GM12878 (cell line): ENCODE measurements at regions not wholly inside any gene's neighbourhood (a gene's known extent, or its start where the extent isn't known, plus 50 kb on each side); places are given as distances from the start of the nearest gene placed in this dataset.

Experiments used
- ATAC-seq: fragments of 200-7000 bp; cut with Tn5 transposase; 3 replicates; pipeline ENCODE4 v1.9.1; 2020; ENCODE audit warnings: mild to moderate bottlenecking, moderate library complexity
- BruUV-seq: library from RNA; stranded (reverse); fragments of 400-500 nt; replicated peaks from 2 replicates; lab custom pipeline; 2021; lab: Mats Ljungman, UMichigan
- CTCF ChIA-PET: fragments of 300-600 bp; sonication (Branson Sonifier 250); formaldehyde crosslinking; extraction: SDS; loops from one replicate; lab custom pipeline; 2021; ENCODE audit warnings: inconsistent platforms; lab: Yijun Ruan, JAX
- POLR2A ChIA-PET: fragments of 350-600 bp; formaldehyde crosslinking; extraction: SDS; loops from one replicate; lab custom pipeline; 2021; ENCODE audit warnings: inconsistent platforms; lab: Charles Lee
- RAD21 ChIA-PET: fragments of 300-600 bp; sonication (Branson Sonifier 250); formaldehyde crosslinking; loops from one replicate; lab custom pipeline; 2023; ENCODE audit warnings: antibody characterized with exemption; ENCODE audit not compliant: unreplicated experiment; lab: Charles Lee
- SMC1A ChIA-PET: fragments of 300-600 bp; sonication (Branson Sonifier 250); formaldehyde crosslinking; loops from one replicate; lab custom pipeline; 2023; ENCODE audit not compliant: unreplicated experiment, uncharacterized antibody; lab: Charles Lee
- DNase-seq: peaks from one replicate; pipeline ENCODE4 v3.0.0-alpha.2; 2011; ENCODE audit warnings: low read depth, low spot score
- FAIRE-seq: peaks from 3 replicates; lab custom pipeline; 2011; peaks lifted over from hg19 to GRCh38; lab: Jason Lieb, UNC
- H2AFZ ChIP-seq: 2 replicates; pipeline ENCODE4 v1.6.0; 2011; ENCODE audit warnings: low read depth, low read length, control low read depth; ENCODE audit not compliant: control insufficient read depth
- H3K27ac ChIP-seq: 2 replicates; pipeline ENCODE4 v1.5.1; 2011; ENCODE audit warnings: control low read depth; ENCODE audit not compliant: control insufficient read depth, insufficient read depth
- H3K27me3 ChIP-seq, 2 experiments: replicated peaks in 1 of 2; 2 replicates each; pipeline versions ENCODE4 v1.6.0 to v1.6.1; 2011; ENCODE audit warnings: low read length in 1 of 2; ENCODE audit not compliant: control insufficient read depth in 2 of 2, insufficient read depth in 2 of 2
- H3K36me3 ChIP-seq, 2 experiments: 2 replicates each; pipeline ENCODE4 v1.5.1; 2011; ENCODE audit warnings: low read length in 1 of 2; ENCODE audit not compliant: control insufficient read depth in 2 of 2, insufficient read depth in 2 of 2
- H3K4me1 ChIP-seq: 2 replicates; pipeline ENCODE4 v1.6.1; 2011; ENCODE audit warnings: mild to moderate bottlenecking, low read length, moderate library complexity, mixed read lengths; ENCODE audit not compliant: control insufficient read depth, insufficient read depth
- H3K4me2 ChIP-seq: 2 replicates; pipeline ENCODE4 v1.6.0; 2011; ENCODE audit warnings: control low read depth; ENCODE audit not compliant: control insufficient read depth, insufficient read depth
- H3K4me3 ChIP-seq: fragments of 200-600 bp; sonication (generic); 2 replicates; pipeline ENCODE4 v1.5.1; 2016
- H3K79me2 ChIP-seq: 2 replicates; pipeline ENCODE4 v1.6.0; 2011; ENCODE audit warnings: low read length; ENCODE audit not compliant: control insufficient read depth, insufficient read depth
- H3K9ac ChIP-seq: 2 replicates; pipeline ENCODE4 v1.8.0; 2011; ENCODE audit warnings: low read length, control low read depth, mixed read lengths; ENCODE audit not compliant: control insufficient read depth, insufficient read depth
- H3K9me3 ChIP-seq: replicated peaks from 3 replicates; pipeline ENCODE4 v1.5.1; 2011; ENCODE audit warnings: mild to moderate bottlenecking, low read length; ENCODE audit not compliant: control insufficient read depth, insufficient read depth
- H4K20me1 ChIP-seq: 2 replicates; pipeline ENCODE4 v1.6.0; 2011; ENCODE audit not compliant: control insufficient read depth, insufficient read depth
- BHLHE40 ChIP-seq, 2 experiments: fragments of 450-650 bp in 1 of 2; IDR thresholded peaks; 2 replicates each; pipeline ENCODE4 v1.6.1; 2011 to 2017; ENCODE audit warnings: low read depth in 2 of 2, borderline replicate concordance in 1 of 2, improper control_type of control experiment in 1 of 2, low read length in 1 of 2, mild to moderate bottlenecking in 1 of 2
- BMI1 ChIP-seq: fragments of 450-650 bp; IDR thresholded peaks from 2 replicates; pipeline ENCODE4 v1.6.1; 2016; ENCODE audit warnings: mild to moderate bottlenecking, moderate library complexity, borderline replicate concordance
- CBX3 ChIP-seq: fragments of 200-600 bp; sonication (generic); IDR thresholded peaks from 2 replicates; pipeline ENCODE4 v1.6.1; 2016; ENCODE audit warnings: low read depth, borderline replicate concordance
- DPF2 ChIP-seq: fragments of 450-650 bp; IDR thresholded peaks from 2 replicates; pipeline ENCODE4 v1.6.1; 2017; ENCODE audit warnings: mild to moderate bottlenecking
- ELK1 ChIP-seq: IDR thresholded peaks from 2 replicates; pipeline ENCODE4 v1.6.1; 2012; ENCODE audit warnings: low read depth, low read length, improper control_type of control experiment
- KDM1A ChIP-seq: fragments of 200-600 bp; sonication (generic); IDR thresholded peaks from 2 replicates; pipeline ENCODE4 v1.6.1; 2016; ENCODE audit warnings: borderline replicate concordance
- MEF2B ChIP-seq: fragments of 450-650 bp; IDR thresholded peaks from 2 replicates; pipeline ENCODE4 v1.6.1; 2018; ENCODE audit warnings: mild to moderate bottlenecking, moderate library complexity; ENCODE audit not compliant: partially characterized antibody, poor library complexity, severe bottlenecking
- NBN ChIP-seq: fragments of 450-650 bp; IDR thresholded peaks from 2 replicates; pipeline ENCODE4 v1.6.1; 2016
- RB1 ChIP-seq: fragments of 450-650 bp; formaldehyde crosslinking; IDR thresholded peaks from 2 replicates; pipeline ENCODE4 v1.6.1; 2017; ENCODE audit warnings: mild to moderate bottlenecking, borderline replicate concordance
- SMC3 ChIP-seq: IDR thresholded peaks from 2 replicates; pipeline ENCODE4 v1.6.1; 2011; ENCODE audit warnings: low read length, improper control_type of control experiment, borderline replicate concordance
- SREBF2 ChIP-seq: IDR thresholded peaks from 2 replicates; pipeline ENCODE4 v1.6.1; 2012; ENCODE audit warnings: mild to moderate bottlenecking, low read length
- TBL1XR1 ChIP-seq: IDR thresholded peaks from 2 replicates; pipeline ENCODE4 v1.6.1; 2012; ENCODE audit warnings: low read depth, low read length, improper control_type of control experiment
- USF1 ChIP-seq: IDR thresholded peaks from 2 replicates; pipeline ENCODE4 v1.6.1; 2011; ENCODE audit warnings: borderline replicate concordance, low read depth, mild to moderate bottlenecking, moderate library complexity, mixed read lengths, low read length; ENCODE audit not compliant: insufficient read depth; ENCODE audit errors: extremely low read length
- ZBTB11 ChIP-seq: fragments of 450-650 bp; formaldehyde crosslinking; IDR thresholded peaks from 2 replicates; pipeline ENCODE4 v1.5.0; 2022; ENCODE audit warnings: mild to moderate bottlenecking, missing genetic modification characterization
- ZNF274 ChIP-seq: IDR thresholded peaks from one replicate; pipeline ENCODE4 v1.8.0; 2011; ENCODE audit not compliant: insufficient read length, insufficient read depth
- WGBS: methylation state at CpG from one replicate; pipeline ENCODE4 v1.1.6; 2016; ENCODE audit warnings: low lambda C conversion rate; ENCODE audit not compliant: insufficient replicate concordance, insufficient coverage; ENCODE audit errors: missing lambda C conversion rate; 5-methylcytosine and 5-hydroxymethylcytosine counted together
- in situ Hi-C: fragments of 300-500 bp; cut with MboI; formaldehyde crosslinking; loops from 9 replicates; pipeline ENCODE4 v1.14.3; 2018; ENCODE audit warnings: mixed read lengths
- intact Hi-C: fragments of 100-400 bp; cut with micrococcal nuclease; formaldehyde crosslinking; loops from one replicate; pipeline ENCODE4 v1.14.2; 2022; ENCODE audit not compliant: unreplicated experiment

GRCh38 chr5:13346401-13346800 lies 598.1 kb downstream of the DNAH5 start:
- 62% methylated on average over 4 of the region's 4 CpGs for WGBS
- FAIRE-seq (no peak), ATAC-seq (no peak), DNase-seq (no peak)
- H2AFZ ChIP-seq = no peak overlapping the region
- ChIA-PET CTCF (no interaction called here), RAD21 (no interaction called here), SMC1A (no interaction called here), POLR2A (no interaction called here)
- H3K4me1 ChIP-seq = no peaks in the 10 kb centered on the region
- H3K36me3 ChIP-seq = no peaks in the 10 kb centered on the region
- H3K4me3 ChIP-seq = no peak overlapping the region
- intact Hi-C loops (no loop called here), in situ Hi-C loops (no loop called here)
- no peak for TF ChIP-seq ELK1
- TF ChIP-seq RB1 = no peak
- no peak for TF ChIP-seq BHLHE40 (IDR thresholded peaks at IDR 0.05; ENCODE audit: borderline replicate concordance in 1 of 2, low read depth in 2 of 2, low read length in 1 of 2)
- BruUV-seq = no TSS peak
- H4K20me1 ChIP-seq = no peaks in the 10 kb centered on the region
- H3K9ac ChIP-seq = no peak overlapping the region
- H3K27ac ChIP-seq = no peak overlapping the region
- no peak overlapping the region for H3K4me2 ChIP-seq
- no peaks in the 10 kb centered on the region for H3K27me3 ChIP-seq
- H3K79me2 ChIP-seq = no peaks in the 10 kb centered on the region
- no peaks in the 10 kb centered on the region for H3K9me3 ChIP-seq

- Histone ChIP-seq H3K36me3 (no peaks in the 10 kb centered on the region), H3K4me3 (no peak overlapping the region), H3K4me2 (no peak overlapping the region), H2AFZ (no peak overlapping the region), H3K4me1 (no peaks in the 10 kb centered on the region), H4K20me1 (no peaks in the 10 kb centered on the region), H3K27ac (no peak overlapping the region), H3K9me3 (no peaks in the 10 kb centered on the region), H3K79me2 (no peaks in the 10 kb centered on the region), H3K27me3 (no peaks in the 10 kb centered on the region), H3K9ac (no peak overlapping the region)
- WGBS = 8% methylated on average over 1 of the region's 1 CpG
- in situ Hi-C loops (no loop called here), intact Hi-C loops (no loop called here)
- DNase-seq (no peak), FAIRE-seq (no peak), ATAC-seq (no peak)
- POLR2A ChIA-PET = no interaction called here
- CTCF ChIA-PET = no interaction called here
- RAD21 ChIA-PET = no interaction called here
- BruUV-seq = no TSS peak
- SMC1A ChIA-PET = no interaction called here
- TF ChIP-seq KDM1A = no peak
- TF ChIP-seq BMI1 = no peak
- no peak for TF ChIP-seq DPF2
- TF ChIP-seq SREBF2 = no peak
- TF ChIP-seq ZBTB11 (CRISPR knock-in tag) = no peak
- TF ChIP-seq TBL1XR1 = no peak
- no peak for TF ChIP-seq MEF2B
- TF ChIP-seq CBX3 = no peak
- no peak for TF ChIP-seq SMC3
- no peak for TF ChIP-seq NBN
- TF ChIP-seq USF1 = no peak
- no peak for TF ChIP-seq ZNF274
Observed at GRCh38 chr5:13339093-13339492, 605.4 kb downstream of the DNAH5 start.
